Lower lobe of right lung (tissue), 2 donors: ENCODE measurements at regions not wholly inside any gene's neighbourhood (a gene's known extent, or its start where the extent isn't known, plus 50 kb on each side); places are given as distances from the start of the nearest gene placed in this dataset.

Experiments used
- ATAC-seq, 2 donors: fragments of 200-7000 bp; cut with Tn5 transposase; one replicate each; pipeline ENCODE4 v1.9.1; 2020 to 2022; ENCODE audit warnings: mild to moderate bottlenecking in 2 of 2, moderate library complexity in 2 of 2
- DNase-seq: peaks from one replicate; pipeline ENCODE4 v3.0.0-alpha.2; 2020
- H3K27ac ChIP-seq: fragments of 200-600 bp; one replicate; pipeline ENCODE4 v1.8.0; 2022
- H3K27me3 ChIP-seq: fragments of 200-600 bp; one replicate; pipeline ENCODE4 v1.8.0; 2022; ENCODE audit warnings: low read depth
- H3K36me3 ChIP-seq: fragments of 200-600 bp; one replicate; pipeline ENCODE4 v1.8.0; 2022; ENCODE audit warnings: mild to moderate bottlenecking
- H3K4me1 ChIP-seq: fragments of 200-600 bp; one replicate; pipeline ENCODE4 v1.8.0; 2022
- H3K4me3 ChIP-seq: fragments of 200-600 bp; one replicate; pipeline ENCODE4 v1.8.0; 2022; ENCODE audit warnings: mild to moderate bottlenecking
- H3K9me3 ChIP-seq: fragments of 200-600 bp; one replicate; pipeline ENCODE4 v1.8.0; 2022
- CTCF ChIP-seq: fragments of 200-600 bp; IDR thresholded peaks from one replicate; pipeline ENCODE4 v1.8.0; 2022; ENCODE audit warnings: antibody characterized with exemption, mild to moderate bottlenecking
- intact Hi-C: fragments of 100-400 bp; cut with DNase I; formaldehyde crosslinking; loops from one replicate; pipeline ENCODE4 v1.11.0; 2022
- donor health status: DM: no; HTN: yes; CAD: no; lungs with severe emphysema.

GRCh38 chr13:73971481-73971880 lies 162.7 kb downstream of the KLF12 start:
- intact Hi-C loops = no loop called here
- Histone ChIP-seq H3K4me3 (no peak overlapping the region), H3K36me3 (no peaks in the 10 kb centered on the region), H3K9me3 (no peaks in the 10 kb centered on the region), H3K27ac (no peak overlapping the region), H3K27me3 (no peaks in the 10 kb centered on the region), H3K4me1 (no peaks in the 10 kb centered on the region)
- no peak for TF ChIP-seq CTCF
- ATAC-seq (no peak), DNase-seq (no peak)

DNA sequence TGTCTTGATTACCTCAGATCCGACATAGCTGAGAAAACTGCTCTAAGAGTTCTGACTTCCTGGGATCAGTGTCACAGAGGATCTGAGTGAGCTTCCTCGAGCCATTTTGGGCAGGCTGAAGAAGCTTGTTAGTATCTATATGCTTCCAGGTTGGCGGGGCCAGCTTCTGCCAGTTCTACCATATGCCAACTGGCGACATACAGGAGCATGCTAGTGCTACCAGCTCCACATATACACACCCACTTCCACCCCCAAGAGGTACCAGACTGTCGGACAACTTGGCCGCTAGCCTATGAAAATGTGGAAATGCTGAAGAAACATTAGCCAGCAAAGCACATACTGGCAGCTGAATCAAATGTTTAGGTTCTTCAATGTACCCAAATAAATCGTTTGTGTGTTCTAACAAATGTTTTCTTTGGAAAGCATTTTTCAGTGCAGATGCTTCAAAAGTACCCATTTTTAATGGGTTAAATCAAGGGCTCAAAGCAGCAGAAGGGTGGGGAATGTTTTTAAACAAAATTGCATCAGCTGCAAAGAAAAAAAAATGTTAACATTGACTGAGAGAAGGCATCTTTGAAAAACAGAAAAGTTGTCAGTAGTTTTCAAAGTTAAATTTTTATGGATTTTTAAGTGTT lies 163.7 kb downstream of the KLF12 start:
- Histone ChIP-seq H3K27ac (no peak overlapping the region), H3K9me3 (no peaks in the 10 kb centered on the region), H3K4me1 (no peaks in the 10 kb centered on the region), H3K4me3 (no peak overlapping the region), H3K27me3 (no peaks in the 10 kb centered on the region), H3K36me3 (no peaks in the 10 kb centered on the region)
- intact Hi-C loops = no loop called here
- ATAC-seq (no peak), DNase-seq (no peak)
- no peak for TF ChIP-seq CTCF

- Histone ChIP-seq H3K27me3 (no peaks in the 10 kb centered on the region), H3K4me3 (no peak overlapping the region), H3K9me3 (no peaks in the 10 kb centered on the region), H3K36me3 (no peaks in the 10 kb centered on the region), H3K27ac (no peak overlapping the region), H3K4me1 (no peaks in the 10 kb centered on the region)
- ATAC-seq = no peak
- TF ChIP-seq CTCF = no peak
- DNase-seq = no peak
- intact Hi-C loops = no loop called here
These were observed 166.6 kb downstream of the KLF12 start for GRCh38 chr13:73967397-73968165.

GRCh38 chr13:73966331-73966730 lies 167.9 kb downstream of the KLF12 start:
- H3K27me3 ChIP-seq = no peaks in the 10 kb centered on the region

DNA sequence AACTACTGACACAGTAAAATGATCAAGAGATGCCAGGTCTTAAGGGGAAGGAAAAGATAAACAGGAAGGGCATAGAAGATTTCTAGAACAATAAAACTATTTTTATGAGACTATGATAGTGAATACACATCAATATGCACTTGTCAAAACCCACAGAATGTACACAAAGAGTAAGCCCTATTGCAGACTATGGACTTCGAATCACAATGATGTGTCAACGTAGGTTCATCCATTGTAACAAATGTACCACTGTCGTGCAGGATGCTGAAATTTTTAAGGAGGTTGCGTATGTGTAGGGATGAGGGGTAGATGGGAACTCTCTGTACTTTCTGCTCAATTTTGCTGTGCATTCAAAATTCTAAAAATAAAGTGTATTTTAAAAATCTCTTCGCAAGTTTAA lies 171.9 kb downstream of the KLF12 start:
- no peaks in the 10 kb centered on the region for H3K27me3 ChIP-seq
- no peak for DNase-seq
- ATAC-seq = no peak
- intact Hi-C loops = no loop called here
- TF ChIP-seq CTCF = no peak
- H3K27ac ChIP-seq = no peak overlapping the region
- H3K4me1 ChIP-seq = no peaks in the 10 kb centered on the region
- H3K4me3 ChIP-seq = no peak overlapping the region
- H3K9me3 ChIP-seq = no peaks in the 10 kb centered on the region
- no peaks in the 10 kb centered on the region for H3K36me3 ChIP-seq

More at GRCh38 chr13:73966331-73966730, 167.9 kb downstream of the KLF12 start:
- Histone ChIP-seq H3K36me3 (no peaks in the 10 kb centered on the region), H3K9me3 (no peaks in the 10 kb centered on the region), H3K4me3 (no peak overlapping the region), H3K4me1 (no peaks in the 10 kb centered on the region), H3K27ac (no peak overlapping the region)
- no peak for ATAC-seq
- intact Hi-C loops = no loop called here
- TF ChIP-seq CTCF = no peak
- no peak for DNase-seq
